HepG2 (cell line): ENCODE measurements at regions not wholly inside any gene's neighbourhood (a gene's known extent, or its start where the extent isn't known, plus 50 kb on each side); places are given as distances from the start of the nearest gene placed in this dataset.

ENCODE experiments used
- TEAD2 ChIP-seq: sonication (generic); formaldehyde crosslinking; IDR thresholded peaks from 2 replicates; pipeline ENCODE4 v1.9.0; 2021; ENCODE audit warnings: missing genetic modification reagents
- ZBTB21 ChIP-seq: sonication (generic); formaldehyde crosslinking; IDR thresholded peaks from 2 replicates; pipeline ENCODE4 v1.4.0; 2020; ENCODE audit warnings: missing genetic modification reagents

- TF ChIP-seq TEAD2 (CRISPR knock-in tag) (no peak), ZBTB21 (CRISPR knock-in tag) (no peak)
Observed at GRCh38 chr14:27072589-27072988, 474.8 kb upstream of the NOVA1 start.
